Retinal pigment epithelial cell (primary cell): ENCODE measurements at regions not wholly inside any gene's neighbourhood (a gene's known extent, or its start where the extent isn't known, plus 50 kb on each side); places are given as distances from the start of the nearest gene placed in this dataset.
"Not testable (repeated sequence)": the region's sequence is repeated elsewhere in the genome, so short reads cannot be mapped to it uniquely, and the experiment has no call there.

Experiments used
- DNase-seq: peaks from one replicate; pipeline ENCODE4 v3.0.0-alpha.2; 2010; ENCODE audit warnings: low read depth
- H3K4me3 ChIP-seq: 2 replicates; pipeline ENCODE4 v1.5.1; 2011; ENCODE audit warnings: mild to moderate bottlenecking, low read length, control low read depth, moderate library complexity
- CTCF ChIP-seq: conservative IDR thresholded peaks from 2 replicates; pipeline ENCODE4 v1.5.1; 2011; ENCODE audit warnings: low read depth, low read length, control low read depth, inconsistent platforms

DNA sequence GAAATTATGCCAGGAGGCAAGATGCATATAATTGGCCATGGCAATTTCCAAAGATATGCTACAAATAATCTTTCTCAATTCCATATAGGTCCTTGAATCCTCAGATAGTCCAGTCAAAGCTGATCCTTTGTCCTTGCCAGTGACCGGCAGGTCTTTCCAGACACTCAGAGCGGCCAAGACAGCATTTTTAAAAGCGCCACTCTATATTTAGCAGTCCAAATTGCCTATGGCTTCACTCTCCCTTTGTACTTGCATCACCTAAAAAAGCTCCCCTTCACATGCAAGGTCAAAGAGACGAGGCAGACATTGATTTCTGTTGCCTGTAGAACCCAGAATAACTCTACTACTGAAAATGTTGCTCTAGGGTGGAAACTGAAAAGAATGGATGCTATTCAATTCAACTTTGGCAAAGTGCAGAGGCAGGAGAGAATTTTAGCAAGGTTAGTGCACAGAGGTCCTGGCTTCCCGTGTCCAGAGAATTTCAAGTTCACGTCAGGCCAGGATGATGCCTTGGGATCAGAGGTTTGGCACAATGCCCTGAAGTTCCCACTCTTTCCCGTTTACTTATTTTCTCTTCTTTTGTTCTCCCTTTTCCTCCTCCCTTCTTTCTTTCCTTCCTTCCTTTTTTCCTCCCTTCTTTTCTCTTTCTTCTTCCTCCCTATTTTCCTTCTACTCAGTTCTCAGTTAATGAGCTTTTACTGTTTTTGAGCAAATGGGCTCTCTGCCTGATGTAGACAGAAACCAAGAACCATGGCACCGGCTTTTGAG is 108.5 kb downstream of the KCNK1 start:
- no peak overlapping the region for H3K4me3 ChIP-seq
- DNase-seq, result no peak
- TF ChIP-seq CTCF, result no peak

GRCh38 chr1:233723387-233723786 is 109.5 kb downstream of the KCNK1 start:
- no peak overlapping the region for H3K4me3 ChIP-seq
- TF ChIP-seq CTCF, result no peak
- no peak for DNase-seq

- not testable (repeated sequence) for H3K4me3 ChIP-seq, DNase-seq
Measured at GRCh38 chr1:233724131-233724631, 110.3 kb downstream of the KCNK1 start.

DNA sequence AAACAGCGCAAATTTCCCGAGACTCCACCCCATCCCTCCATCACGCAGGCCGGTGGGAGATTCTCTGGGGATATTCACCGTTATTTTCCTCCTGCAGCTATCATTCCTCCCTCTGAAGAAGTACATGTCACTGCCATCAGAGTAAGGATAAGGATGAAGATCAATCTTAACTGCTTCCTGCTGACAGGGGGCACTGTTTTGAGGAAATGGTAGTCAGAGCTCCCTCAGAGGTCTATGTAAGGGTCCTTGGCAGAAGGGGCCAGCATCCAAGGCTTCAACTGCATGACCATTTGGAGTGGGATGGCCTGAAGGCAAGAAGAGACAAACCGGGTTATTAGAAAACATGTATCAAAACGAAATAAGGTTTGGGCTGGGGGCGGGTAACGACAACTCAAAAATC is 111.5 kb downstream of the KCNK1 start:
- DNase-seq, result no peak
- no peak overlapping the region for H3K4me3 ChIP-seq
- TF ChIP-seq CTCF, result no peak

GRCh38 chr1:233728721-233729120 is 114.8 kb downstream of the KCNK1 start:
- no peak for DNase-seq
- no peak for TF ChIP-seq CTCF
- H3K4me3 ChIP-seq, result no peak overlapping the region

DNA sequence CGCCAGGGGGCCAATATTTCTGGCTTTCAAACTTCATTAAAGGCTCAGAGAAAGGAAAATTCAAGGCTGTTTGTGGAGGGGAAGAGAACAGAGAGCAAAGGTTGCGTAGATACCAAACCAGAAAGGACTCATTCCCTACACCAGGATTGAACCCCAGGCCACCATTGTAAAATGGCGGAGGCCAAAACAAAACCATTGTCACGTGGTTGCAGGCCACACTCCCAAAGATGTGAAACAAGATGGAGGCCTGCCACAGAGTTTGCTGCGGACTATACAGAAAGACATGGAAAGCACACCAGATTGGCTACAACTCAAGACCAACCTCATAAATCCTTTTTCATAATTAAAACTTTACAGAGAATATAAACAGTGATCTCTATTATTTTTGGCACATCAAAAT is 116.5 kb downstream of the KCNK1 start:
- no peak for TF ChIP-seq CTCF
- DNase-seq, result no peak
- H3K4me3 ChIP-seq, result no peak overlapping the region

GRCh38 chr1:233730809-233731208 is 116.9 kb downstream of the KCNK1 start:
- TF ChIP-seq CTCF, result peak; percentile 12
- no peak for DNase-seq
- no peak overlapping the region for H3K4me3 ChIP-seq
